ENCODE measurements at regions not wholly inside any gene's neighbourhood (a gene's known extent, or its start where the extent isn't known, plus 50 kb on each side); places are given as distances from the start of the nearest gene placed in this dataset.

DNA sequence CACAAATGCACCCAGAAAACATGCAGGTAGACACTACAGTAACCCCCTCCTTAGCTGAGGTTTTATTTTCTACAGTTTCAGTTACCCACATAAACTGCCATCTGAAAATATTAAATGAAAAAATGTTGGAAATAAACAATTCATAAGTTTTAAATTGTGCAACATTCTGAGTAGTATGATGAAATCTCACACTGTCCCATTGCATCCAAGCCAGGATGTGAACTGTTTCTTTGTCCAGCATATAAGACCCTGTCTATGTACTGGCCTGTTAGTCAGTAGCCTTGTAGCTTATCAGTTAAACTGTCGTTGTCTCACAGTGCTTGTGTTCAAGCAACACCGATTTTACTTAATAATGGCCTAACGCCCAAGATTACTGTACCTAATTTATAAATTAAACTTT is 630.5 kb downstream of the ANXA1 start:
- TF ChIP-seq, protein P1, sequence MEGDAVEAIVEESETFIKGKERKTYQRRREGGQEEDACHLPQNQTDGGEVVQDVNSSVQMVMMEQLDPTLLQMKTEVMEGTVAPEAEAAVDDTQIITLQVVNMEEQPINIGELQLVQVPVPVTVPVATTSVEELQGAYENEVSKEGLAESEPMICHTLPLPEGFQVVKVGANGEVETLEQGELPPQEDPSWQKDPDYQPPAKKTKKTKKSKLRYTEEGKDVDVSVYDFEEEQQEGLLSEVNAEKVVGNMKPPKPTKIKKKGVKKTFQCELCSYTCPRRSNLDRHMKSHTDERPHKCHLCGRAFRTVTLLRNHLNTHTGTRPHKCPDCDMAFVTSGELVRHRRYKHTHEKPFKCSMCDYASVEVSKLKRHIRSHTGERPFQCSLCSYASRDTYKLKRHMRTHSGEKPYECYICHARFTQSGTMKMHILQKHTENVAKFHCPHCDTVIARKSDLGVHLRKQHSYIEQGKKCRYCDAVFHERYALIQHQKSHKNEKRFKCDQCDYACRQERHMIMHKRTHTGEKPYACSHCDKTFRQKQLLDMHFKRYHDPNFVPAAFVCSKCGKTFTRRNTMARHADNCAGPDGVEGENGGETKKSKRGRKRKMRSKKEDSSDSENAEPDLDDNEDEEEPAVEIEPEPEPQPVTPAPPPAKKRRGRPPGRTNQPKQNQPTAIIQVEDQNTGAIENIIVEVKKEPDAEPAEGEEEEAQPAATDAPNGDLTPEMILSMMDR (IDR thresholded peaks at IDR 0.05; ENCODE audit: borderline replicate concordance, extremely low read depth, low read length, poor library complexity, severe bottlenecking): no peak
- no peak for TF ChIP-seq EZH2 (IDR thresholded peaks at IDR 0.05; ENCODE audit: borderline replicate concordance, low read depth, low read length, severe bottlenecking)
